COLO668 (cell line): ENCODE measurements at regions not wholly inside any gene's neighbourhood (a gene's known extent, or its start where the extent isn't known, plus 50 kb on each side); places are given as distances from the start of the nearest gene placed in this dataset.
"Not testable (repeated sequence)": the region's sequence is repeated elsewhere in the genome, so short reads cannot be mapped to it uniquely, and the experiment has no call there.

Experiments used
- DNase-seq: peaks from one replicate; lab custom pipeline; 2025; ENCODE audit not compliant: unreplicated experiment; lab: John Stamatoyannopoulos, UW

GRCh38 chr9:81370096-81370495, 319.3 kb downstream of the TLE1 start:
- DNase-seq = no peak

GRCh38 chr9:81369121-81369520, 320.2 kb downstream of the TLE1 start:
- DNase-seq = no peak

DNA sequence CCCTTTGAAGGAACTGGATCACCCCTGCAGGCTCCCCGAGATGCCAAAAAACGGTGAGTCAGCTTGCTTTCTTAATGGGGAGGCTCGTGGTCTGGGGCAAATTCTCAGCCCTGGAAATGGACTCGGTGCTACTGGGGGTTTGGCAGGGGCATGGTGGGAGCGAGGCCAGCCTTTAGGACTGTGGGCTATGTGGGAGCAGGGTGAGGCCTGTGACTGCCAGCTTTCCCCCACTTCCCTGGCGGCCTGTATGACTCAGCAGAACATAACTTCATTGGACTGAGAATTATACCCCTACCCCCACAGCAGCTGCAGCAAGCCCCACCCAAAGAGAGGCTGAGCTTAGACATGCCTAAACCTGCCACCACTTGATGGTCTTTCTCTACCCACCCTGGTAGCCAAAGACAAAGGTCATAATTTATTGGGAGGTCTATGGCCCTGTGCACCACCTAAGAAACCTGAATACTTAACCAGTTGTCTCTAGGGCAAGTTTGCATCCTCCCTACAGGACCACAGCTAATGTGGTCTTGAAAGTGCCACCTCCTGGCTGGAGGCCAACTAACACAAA, 325.3 kb downstream of the TLE1 start:
- DNase-seq = no peak

DNA sequence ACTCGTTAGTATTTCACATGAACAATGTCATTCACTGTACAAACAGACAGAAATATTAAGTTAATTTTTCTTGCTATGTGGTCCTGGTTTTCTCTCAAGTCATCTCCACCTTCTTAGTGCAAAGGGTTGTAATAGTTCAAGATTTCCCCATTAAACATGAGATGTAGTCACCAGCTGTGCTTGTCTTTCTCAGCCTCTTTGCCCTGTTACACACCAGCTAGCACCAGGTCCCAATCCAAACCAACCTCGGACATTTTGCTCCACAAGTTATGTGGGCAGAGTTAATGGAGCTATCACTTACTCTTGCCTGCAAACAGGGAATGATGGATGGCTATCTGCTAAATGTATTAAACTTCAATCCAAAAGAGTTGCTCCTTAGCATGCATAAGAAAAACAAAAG, 328.1 kb downstream of the TLE1 start:
- no peak for DNase-seq

GRCh38 chr9:81351166-81351565, 338.2 kb downstream of the TLE1 start:
- no peak for DNase-seq

GRCh38 chr9:81344366-81344765, 345.0 kb downstream of the TLE1 start:
- no peak for DNase-seq

- no peak for DNase-seq
Observed at GRCh38 chr9:81335879-81336421, 353.4 kb downstream of the TLE1 start.

DNA sequence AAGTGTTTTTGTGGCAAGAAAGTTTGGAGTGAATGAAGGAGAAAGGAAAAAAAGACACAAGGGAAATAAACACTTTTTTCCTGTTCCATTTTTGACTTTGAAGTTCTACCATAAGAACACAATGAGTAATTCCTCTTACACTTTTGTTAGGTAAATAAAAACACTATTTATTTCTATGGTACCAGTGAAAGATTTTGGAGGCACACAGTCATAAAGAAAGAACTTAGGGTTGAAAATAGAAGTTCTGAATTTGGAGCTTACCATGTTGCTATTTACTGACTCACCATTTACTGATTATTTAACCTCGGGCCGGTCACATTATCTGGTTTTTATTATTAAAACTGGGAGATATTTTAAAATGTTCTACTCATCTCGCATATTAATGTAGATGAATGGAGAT, 367.8 kb downstream of the TLE1 start:
- no peak for DNase-seq

- DNase-seq = no peak
Observed at GRCh38 chr9:81320909-81321482, 368.4 kb downstream of the TLE1 start.

DNA sequence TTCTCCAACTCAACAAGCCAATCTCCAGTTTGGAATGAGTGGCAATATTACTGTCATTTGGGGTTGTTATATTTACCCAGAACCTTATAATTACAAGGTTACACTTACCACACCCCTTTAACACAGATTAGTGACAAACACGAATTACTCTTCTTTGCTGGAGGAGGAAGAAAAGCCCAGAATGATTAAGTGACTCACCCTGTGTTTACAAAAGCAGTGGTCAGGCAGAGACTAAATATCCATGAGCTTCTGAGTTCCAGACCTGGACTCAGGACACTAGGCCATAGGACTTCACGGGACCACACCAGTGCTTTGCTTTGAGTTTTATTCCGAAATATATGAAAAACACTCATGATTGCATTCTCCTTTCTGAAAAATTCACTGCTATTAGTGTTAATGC, 370.8 kb downstream of the TLE1 start:
- DNase-seq = no peak

- DNase-seq = no peak
Observed at GRCh38 chr9:81317939-81318338, 371.4 kb downstream of the TLE1 start.

- no peak for DNase-seq
Observed at GRCh38 chr9:81317223-81317622, 372.1 kb downstream of the TLE1 start.

GRCh38 chr9:81314490-81314889, 374.9 kb downstream of the TLE1 start:
- DNase-seq = no peak

DNA sequence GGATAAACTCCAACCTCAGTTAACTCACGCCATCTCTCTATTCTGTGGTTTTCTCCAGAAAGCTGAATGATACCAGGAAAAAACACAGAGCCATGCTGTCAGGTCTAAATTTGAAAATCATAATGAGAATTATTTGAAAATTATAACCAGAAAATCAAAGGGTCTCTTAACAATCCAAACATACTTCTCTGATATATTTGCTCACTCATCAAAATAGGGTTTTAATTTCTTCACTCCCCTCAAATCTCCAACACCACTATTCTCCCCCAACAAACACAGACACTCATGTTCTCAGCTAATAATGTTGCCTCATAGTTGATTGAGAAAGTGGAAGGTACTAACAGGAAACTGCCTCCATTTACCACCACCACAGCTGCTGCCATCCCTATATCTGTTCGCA, 375.5 kb downstream of the TLE1 start:
- no peak for DNase-seq

- no peak for DNase-seq
Observed at GRCh38 chr9:81312346-81312745, 377.0 kb downstream of the TLE1 start.

DNA sequence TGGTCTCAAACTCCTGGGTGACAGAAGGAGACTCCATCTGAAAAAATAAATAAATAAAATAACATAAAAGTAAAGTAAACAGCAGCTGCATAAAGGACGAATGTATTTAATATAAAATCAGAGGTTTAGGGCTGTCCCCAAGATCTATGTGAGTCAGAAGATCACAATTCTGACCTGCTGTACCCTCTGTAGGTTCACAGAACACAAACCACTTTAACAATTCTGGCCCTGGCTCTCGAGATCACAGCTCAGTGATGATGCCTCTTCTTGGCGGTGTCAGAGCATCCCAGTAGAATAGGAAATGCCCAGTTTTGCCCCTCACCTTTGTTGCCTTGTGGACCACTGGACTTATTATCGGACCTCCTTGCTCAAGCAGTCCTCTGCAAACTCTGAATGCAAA, 380.9 kb downstream of the TLE1 start:
- no peak for DNase-seq

GRCh38 chr9:81307791-81308190, 381.6 kb downstream of the TLE1 start:
- not testable (repeated sequence) for DNase-seq

- no peak for DNase-seq
Observed at GRCh38 chr9:81305561-81306182, 383.7 kb downstream of the TLE1 start.

DNA sequence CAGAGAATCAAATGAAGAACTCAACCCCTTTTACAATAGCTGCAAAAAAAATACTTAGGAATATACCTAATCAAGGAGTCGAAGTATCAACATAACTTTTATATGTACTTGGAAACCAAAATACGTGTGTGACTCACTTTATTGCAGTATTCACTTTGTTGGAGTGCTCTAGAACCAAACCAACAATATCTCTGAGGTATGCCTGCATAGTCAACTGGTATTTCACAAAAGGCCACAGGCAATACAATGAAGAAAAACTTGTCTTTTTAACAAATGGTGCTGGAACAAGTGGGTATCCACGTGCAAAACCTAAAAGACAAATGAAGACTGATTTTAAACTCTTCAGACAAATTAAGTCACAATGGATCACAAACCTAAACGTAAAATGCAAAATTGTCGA, 385.7 kb downstream of the TLE1 start:
- no peak for DNase-seq

DNA sequence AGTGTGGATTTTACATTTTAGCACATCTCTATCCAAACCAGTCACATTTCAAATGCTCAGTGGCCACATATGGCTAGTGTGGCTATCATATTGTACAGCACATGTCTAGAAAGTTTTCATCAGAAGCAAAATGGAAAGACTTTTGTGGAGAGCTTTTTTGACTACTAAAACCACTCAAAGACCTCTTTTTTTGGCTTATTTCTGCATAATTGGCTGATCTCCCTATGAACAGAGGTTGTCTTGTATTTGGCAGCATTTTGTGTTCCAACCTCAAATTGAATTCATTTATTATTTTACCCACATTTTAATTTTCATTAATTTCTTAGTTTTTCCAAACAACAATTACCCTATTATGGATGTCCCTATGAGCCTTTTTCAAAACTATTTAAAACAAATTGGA, 395.7 kb downstream of the TLE1 start:
- DNase-seq = no peak

GRCh38 chr9:81292056-81292805, 397.1 kb downstream of the TLE1 start:
- no peak for DNase-seq

DNA sequence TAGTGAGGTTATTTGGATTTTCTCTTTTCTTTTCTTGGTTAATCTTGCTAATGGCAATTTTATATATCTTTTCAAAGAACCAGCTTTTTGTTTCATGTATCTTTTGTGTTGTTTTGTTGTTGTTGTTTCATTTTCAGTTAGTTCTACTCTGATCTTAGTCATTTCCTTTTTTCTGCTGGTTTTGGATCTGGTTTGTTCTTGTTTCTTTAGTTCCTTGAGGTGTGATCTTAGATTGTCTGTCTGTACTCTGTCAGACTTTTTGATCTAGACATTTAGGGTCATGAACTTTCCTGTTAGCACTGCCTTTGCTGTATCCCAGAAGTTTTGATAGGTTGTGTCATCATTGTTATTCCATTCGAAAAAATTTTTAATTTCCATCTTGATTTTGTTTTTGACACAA, 399.7 kb downstream of the TLE1 start:
- no peak for DNase-seq
